Stomach (tissue), 4 donors: ENCODE measurements at regions not wholly inside any gene's neighbourhood (a gene's known extent, or its start where the extent isn't known, plus 50 kb on each side); places are given as distances from the start of the nearest gene placed in this dataset.

Experiments used
- CTCF ChIP-seq, 7 experiments: fragments of 450-650 bp in 4 of 7; fragments of 200-600 bp in 3 of 7; sonication (generic) in 3 of 7; IDR thresholded peaks; one replicate each; pipeline ENCODE4 v1.5.1; 2016 to 2019; ENCODE audit warnings: antibody characterized with exemption in 7 of 7, control low read depth in 2 of 7, mild to moderate bottlenecking in 1 of 7
- POLR2A ChIP-seq, 4 donors: fragments of 450-650 bp; IDR thresholded peaks; one replicate each; pipeline ENCODE4 v1.6.1; 2016; ENCODE audit warnings: antibody characterized with exemption in 4 of 4, control low read depth in 2 of 4, mild to moderate bottlenecking in 1 of 4, moderate library complexity in 1 of 4
- POLR2AphosphoS5 ChIP-seq, 3 donors: sonication (generic); formaldehyde crosslinking; IDR thresholded peaks; one replicate each; pipeline ENCODE4 v1.6.1; 2016; ENCODE audit warnings: antibody characterized with exemption in 3 of 3

- TF ChIP-seq POLR2A (IDR thresholded peaks at IDR 0.05) (no peak), CTCF (IDR thresholded peaks at IDR 0.05) (no peak), POLR2AphosphoS5 (IDR thresholded peaks at IDR 0.05) (no peak)
Observed at GRCh38 chr13:73387318-73387717, 328.5 kb downstream of the KLF5 start.
